GM06990 (cell line): ENCODE measurements at regions not wholly inside any gene's neighbourhood (a gene's known extent, or its start where the extent isn't known, plus 50 kb on each side); places are given as distances from the start of the nearest gene placed in this dataset.

Experiments used
- DNase-seq: peaks from one replicate; pipeline ENCODE4 v3.0.0-alpha.2; 2011; ENCODE audit not compliant: insufficient read length; ENCODE audit errors: extremely low read depth
- H3K27me3 ChIP-seq: replicated peaks from 2 replicates; pipeline ENCODE4 v1.6.0; 2011; ENCODE audit warnings: low read length; ENCODE audit not compliant: control insufficient read depth, insufficient read depth
- H3K36me3 ChIP-seq: 2 replicates; pipeline ENCODE4 v1.5.1; 2011; ENCODE audit warnings: low read length; ENCODE audit not compliant: control insufficient read depth, insufficient read depth
- H3K4me3 ChIP-seq: replicated peaks from 2 replicates; pipeline ENCODE4 v1.5.1; 2011; ENCODE audit warnings: low read depth, mild to moderate bottlenecking, control low read depth, low read length
- CTCF ChIP-seq: IDR thresholded peaks from 2 replicates; pipeline ENCODE4 v1.5.1; 2011; ENCODE audit warnings: low read length, control low read depth, mild to moderate bottlenecking, inconsistent platforms; ENCODE audit not compliant: insufficient read depth, poor library complexity, severe bottlenecking

- DNase-seq = no peak
- Histone ChIP-seq H3K27me3 (no peaks in the 10 kb centered on the region), H3K4me3 (no peak overlapping the region), H3K36me3 (no peaks in the 10 kb centered on the region)
- no peak for TF ChIP-seq CTCF
Measured at GRCh38 chr6:137361701-137362100, 132.5 kb downstream of the OLIG3 start.

- Histone ChIP-seq H3K4me3 (no peak overlapping the region), H3K27me3 (no peaks in the 10 kb centered on the region), H3K36me3 (no peaks in the 10 kb centered on the region)
- no peak for DNase-seq
- TF ChIP-seq CTCF = no peak
Measured at GRCh38 chr6:137358273-137358672, 135.9 kb downstream of the OLIG3 start.

GRCh38 chr6:137357948-137358266 is 136.3 kb downstream of the OLIG3 start:
- TF ChIP-seq CTCF = no peak
- no peaks in the 10 kb centered on the region for H3K27me3 ChIP-seq
- no peak for DNase-seq
- no peaks in the 10 kb centered on the region for H3K36me3 ChIP-seq
- H3K4me3 ChIP-seq = no peak overlapping the region

GRCh38 chr6:137357263-137357947 is 136.8 kb downstream of the OLIG3 start:
- TF ChIP-seq CTCF = no peak
- no peak overlapping the region for H3K4me3 ChIP-seq
- no peaks in the 10 kb centered on the region for H3K36me3 ChIP-seq
- no peaks in the 10 kb centered on the region for H3K27me3 ChIP-seq
- DNase-seq = no peak

GRCh38 chr6:137353842-137354397 is 134.7 kb upstream of the IFNGR1 start:
- H3K4me3 ChIP-seq = no peak overlapping the region
- no peak for DNase-seq
- no peaks in the 10 kb centered on the region for H3K36me3 ChIP-seq
- H3K27me3 ChIP-seq = no peaks in the 10 kb centered on the region; the same call in 1 of the 2 replicates
- TF ChIP-seq CTCF = no peak
